K562 (cell line): ENCODE measurements at regions not wholly inside any gene's neighbourhood (a gene's known extent, or its start where the extent isn't known, plus 50 kb on each side); places are given as distances from the start of the nearest gene placed in this dataset.

Experiments used
- ATAC-seq: fragments of 200-7000 bp; cut with Tn5 transposase; 3 replicates; pipeline ENCODE4 v1.9.1; 2020; ENCODE audit warnings: moderate library complexity
- BruUV-seq: library from RNA; stranded (reverse); fragments of 400-500 nt; replicated peaks from 2 replicates; lab custom pipeline; 2021; lab: Mats Ljungman, UMichigan
- CTCF ChIA-PET: fragments of 300-600 bp; formaldehyde crosslinking; extraction: SDS; loops from one replicate; lab custom pipeline; 2021; ENCODE audit warnings: low intra/inter-chr PET ratio; lab: Yijun Ruan, JAX
- POLR2A ChIA-PET: fragments of 300-600, 350-650 bp; sonication (Branson Sonifier 250); formaldehyde crosslinking; extraction: SDS; loops from one replicate; lab custom pipeline; 2021; ENCODE audit warnings: antibody characterized with exemption, inconsistent platforms; lab: Yijun Ruan, JAX
- DNase-seq, 4 experiments: peaks; one replicate each; pipeline versions ENCODE4 v3.0.0 to v3.0.0-alpha.2; 2011 to 2018; ENCODE audit warnings: low spot score in 3 of 4, mixed read lengths in 3 of 4; ENCODE audit errors: extremely low read depth in 1 of 4
- FAIRE-seq: peaks from 2 replicates; lab custom pipeline; 2011; peaks lifted over from hg19 to GRCh38; lab: Jason Lieb, UNC
- H2AFZ ChIP-seq: 2 replicates; pipeline ENCODE4 v1.6.0; 2011; ENCODE audit warnings: low read depth, low read length, control low read depth, inconsistent platforms
- H3K27ac ChIP-seq: fragments of 200-600 bp; 3 replicates; pipeline ENCODE4 v1.8.0; 2011; ENCODE audit warnings: low read depth, mild to moderate bottlenecking, control low read depth, inconsistent platforms, low read length, moderate library complexity, mixed read lengths; ENCODE audit errors: extremely low read depth
- H3K27me3 ChIP-seq, 2 experiments: fragments of 300-600 bp in 1 of 2; 2 replicates in 1 of 2; 3 replicates in 1 of 2; pipeline versions ENCODE4 v1.6.0 to v1.8.0; 2011; ENCODE audit warnings: inconsistent platforms in 2 of 2, low read length in 2 of 2, mild to moderate bottlenecking in 1 of 2, mixed read lengths in 1 of 2, moderate library complexity in 1 of 2; ENCODE audit not compliant: control insufficient read depth in 2 of 2, insufficient read depth in 2 of 2
- H3K36me3 ChIP-seq: fragments of 300-600 bp; 3 replicates; pipeline ENCODE4 v1.8.0; 2011; ENCODE audit warnings: mild to moderate bottlenecking, low read length, inconsistent platforms; ENCODE audit not compliant: control insufficient read depth, insufficient read depth
- H3K4me1 ChIP-seq, 2 experiments: fragments of 200-600 bp in 1 of 2; replicated peaks in 1 of 2; 2 replicates in 1 of 2; 3 replicates in 1 of 2; pipeline versions ENCODE4 v1.5.1 to v1.8.0; 2011; ENCODE audit warnings: inconsistent platforms in 2 of 2, low read length in 2 of 2, mild to moderate bottlenecking in 1 of 2, mixed read lengths in 1 of 2, moderate library complexity in 1 of 2; ENCODE audit not compliant: control insufficient read depth in 2 of 2, insufficient read depth in 2 of 2
- H3K4me2 ChIP-seq: 2 replicates; pipeline ENCODE4 v1.6.1; 2011; ENCODE audit warnings: low read length, control low read depth, inconsistent platforms, mixed read lengths; ENCODE audit not compliant: insufficient read depth
- H3K4me3 ChIP-seq: fragments of 200-600 bp; sonication (generic), shearing (Covaris generic); 2 replicates; pipeline ENCODE4 v1.5.1; 2016; ENCODE audit warnings: control low read depth, inconsistent platforms
- H3K79me2 ChIP-seq: fragments of 200-600 bp; 3 replicates; pipeline ENCODE4 v1.8.0; 2011; ENCODE audit warnings: low read length, inconsistent platforms; ENCODE audit not compliant: control insufficient read depth, insufficient read depth
- H3K9ac ChIP-seq, 2 experiments: 2 replicates each; pipeline versions ENCODE4 v1.6.0 to v1.6.1; 2011; ENCODE audit warnings: low read depth in 2 of 2, low read length in 2 of 2, control low read depth in 1 of 2, inconsistent platforms in 1 of 2, mild to moderate bottlenecking in 1 of 2, mixed read lengths in 1 of 2; ENCODE audit not compliant: insufficient read depth in 1 of 2
- H3K9me1 ChIP-seq: one replicate; pipeline ENCODE4 v1.6.0; 2011; ENCODE audit warnings: inconsistent platforms, mild to moderate bottlenecking, low read length, moderate library complexity; ENCODE audit not compliant: control insufficient read depth, insufficient read depth
- H3K9me3 ChIP-seq: replicated peaks from 2 replicates; pipeline ENCODE4 v1.5.1; 2011; ENCODE audit warnings: low read depth, low read length, inconsistent platforms; ENCODE audit not compliant: control insufficient read depth, insufficient read depth
- H4K20me1 ChIP-seq: replicated peaks from 2 replicates; pipeline ENCODE4 v1.6.1; 2011; ENCODE audit warnings: low read length, inconsistent platforms, mixed read lengths; ENCODE audit not compliant: control insufficient read depth, insufficient read depth
- FOXJ3 ChIP-seq: sonication (generic); formaldehyde crosslinking; IDR thresholded peaks from 2 replicates; pipeline ENCODE4 v1.4.0; 2020; ENCODE audit warnings: mild to moderate bottlenecking, missing genetic modification reagents
- HDGF ChIP-seq: fragments of 450-650 bp; IDR thresholded peaks from 2 replicates; pipeline ENCODE4 v1.6.1; 2016
- PPARD ChIP-seq: fragments of 250-450 bp; sonication (Bioruptor Pico); IDR thresholded peaks from 2 replicates; pipeline ENCODE4 v1.8.0; 2022; ENCODE audit warnings: inconsistent platforms, mild to moderate bottlenecking, moderate library complexity
- RB1 ChIP-seq: fragments of 450-650 bp; IDR thresholded peaks from 2 replicates; pipeline ENCODE4 v1.6.1; 2017; ENCODE audit warnings: low read depth, mild to moderate bottlenecking
- SMARCA4 ChIP-seq: fragments of 450-650 bp; IDR thresholded peaks from 2 replicates; pipeline ENCODE4 v1.6.1; 2016
- TCF3 ChIP-seq: sonication (generic); formaldehyde crosslinking; IDR thresholded peaks from 2 replicates; pipeline ENCODE4 v1.4.0; 2020; ENCODE audit warnings: mild to moderate bottlenecking, missing genetic modification reagents
- TEAD2 ChIP-seq: fragments of 450-650 bp; IDR thresholded peaks from 2 replicates; pipeline ENCODE4 v1.6.1; 2016; ENCODE audit warnings: missing genetic modification characterization, control low read depth, missing compliant biosample characterization
- ZNF133 ChIP-seq: fragments of 250-450 bp; sonication (Bioruptor Pico); IDR thresholded peaks from 2 replicates; pipeline ENCODE4 v1.4.0; 2020; ENCODE audit warnings: mild to moderate bottlenecking
- ZNF644 ChIP-seq: fragments of 200-800 bp; sonication (Bioruptor generic); IDR thresholded peaks from 2 replicates; pipeline ENCODE4 v1.6.1; 2016; ENCODE audit warnings: low read depth, missing genetic modification characterization, missing compliant biosample characterization
- WGBS: fragments of 100-300 bp; shearing (Covaris generic); methylation state at CpG from one replicate; pipeline ENCODE4 v1.1.6; 2016; ENCODE audit warnings: low coverage, mixed read lengths; ENCODE audit not compliant: insufficient coverage; ENCODE audit errors: missing lambda C conversion rate; 5-methylcytosine and 5-hydroxymethylcytosine counted together
- in situ Hi-C: fragments of 300-500 bp; cut with MboI; formaldehyde crosslinking; loops from 4 replicates; pipeline ENCODE4 v1.15.0; 2018; ENCODE audit warnings: inconsistent platforms, mixed read lengths
- intact Hi-C: fragments of 100-400 bp; cut with micrococcal nuclease; formaldehyde crosslinking; loops from 2 replicates; pipeline ENCODE4 v1.14.2; 2022
- TF ChIP-seq, protein P1 (sequence below): fragments of 450-650 bp; formaldehyde crosslinking; IDR thresholded peaks from 2 replicates; pipeline ENCODE4 v1.4.0; 2022; ENCODE audit warnings: mild to moderate bottlenecking, moderate library complexity

DNA sequence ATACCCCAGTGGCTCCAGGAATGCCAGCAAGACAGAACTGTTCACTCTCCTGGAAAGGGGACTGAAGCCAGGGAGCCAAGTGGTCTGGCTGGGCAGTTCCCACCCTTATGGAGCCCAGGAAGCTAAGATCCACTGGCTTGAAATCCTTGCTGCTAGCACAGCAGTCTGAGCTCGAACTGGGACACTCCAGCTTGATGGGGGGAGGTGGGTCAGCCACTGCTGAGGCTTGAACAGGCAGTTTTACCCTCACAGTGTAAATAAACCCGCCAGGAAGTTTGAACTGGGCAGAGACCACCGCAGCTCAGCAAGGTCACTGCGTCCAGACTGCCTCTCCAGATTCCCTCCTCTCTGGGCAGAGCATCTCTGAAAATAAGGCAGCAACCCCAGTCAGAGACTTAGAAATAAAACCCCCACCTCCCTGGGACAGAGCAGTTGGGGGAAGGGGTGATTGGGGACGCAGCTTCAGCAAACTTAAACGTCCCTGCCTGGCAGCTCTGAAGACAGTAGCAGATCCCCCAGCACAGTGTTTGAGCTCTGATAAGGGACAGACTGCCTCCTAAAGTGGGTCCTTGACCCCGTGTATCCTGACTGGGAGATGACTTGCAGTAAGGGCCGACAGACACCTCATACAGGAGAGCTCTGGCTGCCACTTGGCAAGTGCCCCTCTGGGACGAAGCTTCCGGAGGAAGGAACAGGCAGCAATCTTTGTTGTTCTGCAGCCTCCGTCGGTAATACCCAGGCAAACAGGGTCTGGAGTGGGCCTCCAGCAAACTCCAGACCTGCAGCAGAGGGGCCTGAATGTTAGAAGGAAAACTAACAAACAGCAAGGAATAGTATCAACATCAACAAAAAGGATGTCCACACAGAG, 568.4 kb downstream of the PLA2G4A start:
- H3K36me3 ChIP-seq: no peaks in the 10 kb centered on the region
- in situ Hi-C loops: no loop called here
- no peaks in the 10 kb centered on the region for H4K20me1 ChIP-seq
- no TSS peak for BruUV-seq
- no peaks in the 10 kb centered on the region for H3K9me1 ChIP-seq
- no peak overlapping the region for H3K4me3 ChIP-seq
- H3K9ac ChIP-seq: no peak overlapping the region
- ChIA-PET CTCF (no interaction called here), POLR2A (no interaction called here)
- TF ChIP-seq TCF3 (CRISPR knock-in tag) (peak; percentile 22; the same call in 1 of the 2 replicates), HDGF (no peak)
- H3K9me3 ChIP-seq: no peaks in the 10 kb centered on the region
- no peaks in the 10 kb centered on the region for H3K79me2 ChIP-seq
- no peak overlapping the region for H3K27ac ChIP-seq
- no peak overlapping the region for H3K4me2 ChIP-seq
- 3% methylated on average over 12 of the region's 12 CpGs for WGBS
- intact Hi-C loops: no loop called here
- ATAC-seq (no peak), FAIRE-seq (no peak), DNase-seq (no peak)
- no peaks in the 10 kb centered on the region for H3K27me3 ChIP-seq
- H2AFZ ChIP-seq: no peak overlapping the region
- no peaks in the 10 kb centered on the region for H3K4me1 ChIP-seq

- POLR2A ChIA-PET: no interaction called here
- Histone ChIP-seq H3K4me3 (no peak overlapping the region), H3K79me2 (no peaks in the 10 kb centered on the region), H3K9me1 (no peaks in the 10 kb centered on the region), H2AFZ (no peak overlapping the region), H3K27ac (no peak overlapping the region), H3K4me2 (no peak overlapping the region), H3K9me3 (no peaks in the 10 kb centered on the region), H3K36me3 (no peaks in the 10 kb centered on the region), H3K4me1 (no peaks in the 10 kb centered on the region), H3K27me3 (no peaks in the 10 kb centered on the region), H4K20me1 (no peaks in the 10 kb centered on the region), H3K9ac (no peak overlapping the region)
- BruUV-seq: no TSS peak
- DNase-seq (no peak), FAIRE-seq (no peak), ATAC-seq (no peak)
- in situ Hi-C loops (no loop called here), intact Hi-C loops (no loop called here)
- no peak for TF ChIP-seq ZNF133
- no peak for TF ChIP-seq TEAD2 (tag)
- TF ChIP-seq ZNF644 (tag): no peak
- TF ChIP-seq RB1: no peak
- TF ChIP-seq FOXJ3 (CRISPR knock-in tag): no peak
- TF ChIP-seq PPARD (CRISPR knock-in tag): no peak
- TF ChIP-seq SMARCA4: no peak
- TF ChIP-seq, protein P1, sequence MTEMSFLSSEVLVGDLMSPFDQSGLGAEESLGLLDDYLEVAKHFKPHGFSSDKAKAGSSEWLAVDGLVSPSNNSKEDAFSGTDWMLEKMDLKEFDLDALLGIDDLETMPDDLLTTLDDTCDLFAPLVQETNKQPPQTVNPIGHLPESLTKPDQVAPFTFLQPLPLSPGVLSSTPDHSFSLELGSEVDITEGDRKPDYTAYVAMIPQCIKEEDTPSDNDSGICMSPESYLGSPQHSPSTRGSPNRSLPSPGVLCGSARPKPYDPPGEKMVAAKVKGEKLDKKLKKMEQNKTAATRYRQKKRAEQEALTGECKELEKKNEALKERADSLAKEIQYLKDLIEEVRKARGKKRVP (CRISPR knock-in tag): no peak
- 1% methylated on average over 4 of the region's 4 CpGs for WGBS
- CTCF ChIA-PET: no interaction called here
Measured at GRCh38 chr1:187408212-187409004, 579.7 kb downstream of the PLA2G4A start.
